EH (cell line): ENCODE measurements at regions not wholly inside any gene's neighbourhood (a gene's known extent, or its start where the extent isn't known, plus 50 kb on each side); places are given as distances from the start of the nearest gene placed in this dataset.
"Not testable (repeated sequence)": the region's sequence is repeated elsewhere in the genome, so short reads cannot be mapped to it uniquely, and the experiment has no call there.

Experiments
- DNase-seq: peaks from one replicate; pipeline ENCODE4 v3.0.0-alpha.2; 2015; ENCODE audit warnings: low read depth

- DNase-seq: peak; percentile 81
These were observed 199.0 kb upstream of the DDX53 start for GRCh38 chrX:22800806-22801205.

DNA sequence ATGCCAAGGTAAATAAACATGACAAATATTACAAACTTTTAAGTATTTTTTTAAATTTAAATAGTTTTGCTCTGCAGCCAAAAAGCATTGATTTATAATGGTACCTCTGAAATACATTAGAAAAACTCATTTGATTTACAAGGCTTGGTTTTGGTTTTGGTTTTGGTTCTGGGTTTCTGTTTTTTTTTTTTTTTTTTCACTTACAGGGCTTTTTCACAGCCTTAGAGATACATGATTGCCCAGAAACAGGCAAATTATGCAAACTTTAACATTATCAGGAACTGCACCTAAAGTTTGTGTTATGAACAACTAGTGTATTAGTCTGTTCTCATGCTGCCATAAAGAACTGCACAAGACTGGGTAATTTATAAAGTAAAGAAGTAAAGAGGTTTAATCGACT lies 196.4 kb upstream of the DDX53 start:
- DNase-seq: no peak

DNA sequence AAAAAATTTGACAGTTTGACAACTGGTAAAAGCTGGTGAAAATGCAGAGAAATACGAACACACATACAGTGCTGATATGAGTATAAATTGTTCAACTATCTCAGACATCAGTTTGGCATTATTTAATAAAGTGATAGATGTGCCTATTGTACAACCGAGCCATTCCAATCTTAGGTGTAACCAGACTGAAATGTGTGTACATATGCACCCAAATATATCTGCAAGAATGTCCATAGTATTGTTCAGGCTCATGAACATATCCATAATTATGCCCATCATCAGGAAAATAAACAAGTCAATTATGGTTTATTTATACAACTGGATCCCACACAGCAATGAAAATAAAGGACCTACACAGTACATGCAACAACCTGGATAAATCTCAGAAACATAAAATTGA lies 188.9 kb upstream of the DDX53 start:
- no peak for DNase-seq

GRCh38 chrX:22818061-22818460 lies 181.7 kb upstream of the DDX53 start:
- DNase-seq: no peak

- DNase-seq: no peak
These were observed 144.1 kb upstream of the DDX53 start for GRCh38 chrX:22855693-22856092.

- no peak for DNase-seq
These were observed 140.1 kb upstream of the DDX53 start for GRCh38 chrX:22859642-22860041.

GRCh38 chrX:22866801-22867200 lies 133.0 kb upstream of the DDX53 start:
- DNase-seq: not testable (repeated sequence)

DNA sequence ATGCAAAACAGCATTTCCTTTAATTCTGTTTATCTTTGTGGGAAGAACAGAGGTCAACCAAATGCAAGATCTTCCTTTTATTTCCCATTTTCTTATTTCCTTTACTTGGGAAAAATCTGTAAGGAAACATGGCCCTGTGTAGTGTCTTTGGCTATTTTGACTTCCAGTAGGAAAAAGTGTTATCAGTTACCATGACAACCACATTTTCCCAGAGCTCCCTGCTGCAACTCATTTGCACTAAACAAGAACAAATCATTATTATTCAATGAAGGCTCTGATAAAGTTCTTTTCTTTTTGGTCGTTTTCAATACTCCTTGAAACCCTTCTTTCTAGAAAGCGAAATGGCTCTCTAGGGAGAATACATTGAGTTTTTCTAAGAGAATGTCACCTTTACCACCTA lies 117.2 kb upstream of the DDX53 start:
- DNase-seq: no peak

- no peak for DNase-seq
These were observed 109.9 kb upstream of the DDX53 start for GRCh38 chrX:22889819-22890218.

- DNase-seq: no peak
These were observed 87.1 kb upstream of the DDX53 start for GRCh38 chrX:22912616-22913015.

DNA sequence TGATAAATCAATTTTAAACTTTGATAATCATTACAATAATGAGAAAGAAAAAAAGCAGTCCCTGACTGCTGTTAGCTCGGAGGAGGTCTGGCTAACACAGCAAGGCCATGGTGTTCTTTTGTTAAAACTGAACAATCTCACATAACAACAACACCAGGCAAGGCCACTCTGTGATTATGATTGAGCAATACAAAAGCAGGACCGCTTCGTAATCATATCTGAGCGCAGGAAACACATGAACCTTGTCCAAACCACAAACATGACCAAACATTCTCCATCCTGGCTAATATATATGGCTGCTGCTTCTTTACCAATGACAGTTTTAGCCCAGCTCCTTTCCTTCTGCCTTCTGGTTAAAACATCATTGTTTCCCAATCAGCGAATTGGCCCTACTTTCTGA lies 76.8 kb upstream of the DDX53 start:
- peak; percentile 54 for DNase-seq

GRCh38 chrX:22934640-22935039 lies 65.1 kb upstream of the DDX53 start:
- DNase-seq: no peak

DNA sequence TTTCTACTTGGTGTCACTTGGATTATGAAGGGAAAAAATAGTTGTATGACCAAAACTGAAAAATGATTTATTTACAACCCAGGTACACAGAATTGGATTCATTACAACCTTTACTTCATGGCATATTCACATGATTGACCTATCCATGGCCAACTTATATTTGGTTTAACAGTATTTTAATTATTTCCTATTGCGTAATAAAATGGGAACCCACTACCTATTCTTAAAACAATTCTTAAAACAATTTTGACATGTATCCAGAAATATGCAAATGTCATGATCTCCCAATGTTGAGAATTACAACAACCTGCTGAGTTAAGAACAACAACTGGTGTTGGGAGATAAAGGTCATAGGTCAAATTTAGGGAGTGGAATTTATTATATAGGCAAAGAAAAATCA lies 54.8 kb upstream of the DDX53 start:
- DNase-seq: no peak
